ENCODE measurements at regions not wholly inside any gene's neighbourhood (a gene's known extent, or its start where the extent isn't known, plus 50 kb on each side); places are given as distances from the start of the nearest gene placed in this dataset.

DNA sequence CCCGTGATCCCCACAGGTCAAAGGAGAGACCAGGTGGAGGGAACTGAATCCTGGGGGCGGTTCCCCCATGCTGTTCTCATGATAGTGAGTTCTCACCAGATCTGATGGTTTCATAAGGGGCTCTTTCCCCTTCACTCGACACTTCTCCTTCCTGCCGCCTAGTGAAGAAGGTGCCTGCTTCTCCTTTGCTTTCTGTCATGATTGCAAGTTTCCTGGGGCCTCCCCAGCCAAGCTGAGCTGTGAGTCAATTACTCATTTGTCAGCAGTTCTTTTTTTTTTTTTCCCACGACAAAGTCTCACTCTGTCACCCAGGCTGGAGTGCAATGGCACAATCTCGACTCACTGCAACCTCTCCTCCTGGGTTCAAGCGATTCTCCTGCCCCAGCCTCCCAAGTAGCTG is 1530.4 kb downstream of the BRD1 start:
- TF ChIP-seq, protein P1, sequence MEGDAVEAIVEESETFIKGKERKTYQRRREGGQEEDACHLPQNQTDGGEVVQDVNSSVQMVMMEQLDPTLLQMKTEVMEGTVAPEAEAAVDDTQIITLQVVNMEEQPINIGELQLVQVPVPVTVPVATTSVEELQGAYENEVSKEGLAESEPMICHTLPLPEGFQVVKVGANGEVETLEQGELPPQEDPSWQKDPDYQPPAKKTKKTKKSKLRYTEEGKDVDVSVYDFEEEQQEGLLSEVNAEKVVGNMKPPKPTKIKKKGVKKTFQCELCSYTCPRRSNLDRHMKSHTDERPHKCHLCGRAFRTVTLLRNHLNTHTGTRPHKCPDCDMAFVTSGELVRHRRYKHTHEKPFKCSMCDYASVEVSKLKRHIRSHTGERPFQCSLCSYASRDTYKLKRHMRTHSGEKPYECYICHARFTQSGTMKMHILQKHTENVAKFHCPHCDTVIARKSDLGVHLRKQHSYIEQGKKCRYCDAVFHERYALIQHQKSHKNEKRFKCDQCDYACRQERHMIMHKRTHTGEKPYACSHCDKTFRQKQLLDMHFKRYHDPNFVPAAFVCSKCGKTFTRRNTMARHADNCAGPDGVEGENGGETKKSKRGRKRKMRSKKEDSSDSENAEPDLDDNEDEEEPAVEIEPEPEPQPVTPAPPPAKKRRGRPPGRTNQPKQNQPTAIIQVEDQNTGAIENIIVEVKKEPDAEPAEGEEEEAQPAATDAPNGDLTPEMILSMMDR (IDR thresholded peaks at IDR 0.05; ENCODE audit: low read length) = no peak
- TF ChIP-seq EZH2 (optimal IDR thresholded peaks at IDR 0.05; ENCODE audit: low read depth, low read length) (no peak), EZH2phosphoT487 (IDR thresholded peaks at IDR 0.05; ENCODE audit: low read length) (no peak)

Measured in MM.1S (cell line).